ENCODE measurements at regions not wholly inside any gene's neighbourhood (a gene's known extent, or its start where the extent isn't known, plus 50 kb on each side); places are given as distances from the start of the nearest gene placed in this dataset.

- TF ChIP-seq CTCF (IDR thresholded peaks at IDR 0.05), result no peak
- DNase-seq (ENCODE audit: low spot score), result no peak
- H3K4me3 ChIP-seq, result no peak overlapping the region
Observed at GRCh38 chr7:109375823-109376222, 806.1 kb downstream of the DNAJB9 start.

GRCh38 chr7:109376576-109376975 is 806.9 kb downstream of the DNAJB9 start:
- Histone ChIP-seq H3K4me3 (no peak overlapping the region), H3K27ac (no peak overlapping the region)
- no peak for TF ChIP-seq CTCF (IDR thresholded peaks at IDR 0.05)
- no peak for DNase-seq (ENCODE audit: low spot score)

More at GRCh38 chr7:109375823-109376222, 806.1 kb downstream of the DNAJB9 start:
- H3K27ac ChIP-seq, result no peak overlapping the region

- no peak overlapping the region for H3K4me3 ChIP-seq
- DNase-seq (ENCODE audit: low spot score), result no peak
- H3K27ac ChIP-seq, result no peak overlapping the region
- no peak for TF ChIP-seq CTCF (IDR thresholded peaks at IDR 0.05)
Observed at GRCh38 chr7:109377076-109377884, 807.6 kb downstream of the DNAJB9 start.

- no peak overlapping the region for H3K27ac ChIP-seq
- no peak for TF ChIP-seq CTCF (IDR thresholded peaks at IDR 0.05)
- DNase-seq (ENCODE audit: low spot score), result no peak
- no peak overlapping the region for H3K4me3 ChIP-seq
Observed at GRCh38 chr7:109386959-109387358, 817.3 kb downstream of the DNAJB9 start.

- no peak for DNase-seq (ENCODE audit: low spot score)
Observed at GRCh38 chr7:109387530-109387929, 817.9 kb downstream of the DNAJB9 start.

GRCh38 chr7:109391240-109391639 is 821.6 kb downstream of the DNAJB9 start:
- Histone ChIP-seq H3K27ac (no peak overlapping the region), H3K4me3 (no peak overlapping the region)
- no peak for TF ChIP-seq CTCF (IDR thresholded peaks at IDR 0.05)
- no peak for DNase-seq (ENCODE audit: low spot score)

More at GRCh38 chr7:109387530-109387929, 817.9 kb downstream of the DNAJB9 start:
- Histone ChIP-seq H3K4me3 (no peak overlapping the region), H3K27ac (no peak overlapping the region)
- TF ChIP-seq CTCF (IDR thresholded peaks at IDR 0.05), result no peak

GRCh38 chr7:109402107-109402506 is 832.4 kb downstream of the DNAJB9 start:
- Histone ChIP-seq H3K4me3 (no peak overlapping the region), H3K27ac (no peak overlapping the region)
- no peak for TF ChIP-seq CTCF (IDR thresholded peaks at IDR 0.05)
- DNase-seq (ENCODE audit: low spot score), result no peak
